Hematopoietic multipotent progenitor cell (in vitro differentiated cells): ENCODE measurements at regions not wholly inside any gene's neighbourhood (a gene's known extent, or its start where the extent isn't known, plus 50 kb on each side); places are given as distances from the start of the nearest gene placed in this dataset.

Source experiments
- DNase-seq, 3 donors: peaks; one replicate each; pipeline ENCODE4 v3.0.0-alpha.2; 2011 to 2015; ENCODE audit warnings: low read depth in 2 of 3, low spot score in 2 of 3

DNA sequence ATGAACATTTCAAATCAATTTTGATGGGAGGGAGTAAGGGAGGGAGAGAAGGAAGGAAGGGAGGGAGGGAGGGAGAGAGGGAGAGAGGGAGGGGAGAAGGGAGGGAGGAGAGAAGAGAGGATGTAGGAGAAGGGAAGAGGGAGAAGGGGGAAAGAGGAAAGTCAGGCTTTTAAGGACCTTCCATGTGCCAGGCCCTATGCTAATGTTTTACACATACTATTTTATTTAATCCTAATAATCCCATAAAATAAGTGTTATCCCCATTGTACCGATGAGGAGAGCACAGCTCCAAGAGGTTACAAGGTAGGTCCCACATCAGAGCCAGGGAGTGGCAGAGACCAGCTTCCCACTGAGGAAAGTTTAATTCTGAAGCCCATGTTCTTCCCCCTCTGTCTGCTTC lies 341.9 kb downstream of the RAB28 start:
- no peak for DNase-seq

DNA sequence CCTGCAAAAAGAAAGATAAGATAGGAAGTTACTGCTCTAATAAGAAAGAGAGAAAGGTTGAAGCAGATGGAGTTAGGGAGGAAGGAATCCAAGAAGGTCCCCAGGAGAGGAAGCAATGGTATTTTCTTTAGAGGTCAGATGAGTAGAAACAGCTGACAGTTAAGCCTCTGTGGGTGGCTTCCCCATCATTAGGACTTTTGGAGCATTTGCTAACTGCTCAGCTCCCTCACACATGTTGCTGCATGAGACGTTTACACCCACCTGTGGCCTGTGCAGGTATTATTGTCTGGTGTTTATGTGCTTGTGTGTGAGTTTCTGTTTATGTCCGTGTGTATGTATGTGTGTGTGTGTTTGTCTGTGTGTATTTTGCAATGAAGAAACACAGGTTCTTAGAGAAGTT lies 346.8 kb downstream of the RAB28 start:
- DNase-seq = no peak

DNA sequence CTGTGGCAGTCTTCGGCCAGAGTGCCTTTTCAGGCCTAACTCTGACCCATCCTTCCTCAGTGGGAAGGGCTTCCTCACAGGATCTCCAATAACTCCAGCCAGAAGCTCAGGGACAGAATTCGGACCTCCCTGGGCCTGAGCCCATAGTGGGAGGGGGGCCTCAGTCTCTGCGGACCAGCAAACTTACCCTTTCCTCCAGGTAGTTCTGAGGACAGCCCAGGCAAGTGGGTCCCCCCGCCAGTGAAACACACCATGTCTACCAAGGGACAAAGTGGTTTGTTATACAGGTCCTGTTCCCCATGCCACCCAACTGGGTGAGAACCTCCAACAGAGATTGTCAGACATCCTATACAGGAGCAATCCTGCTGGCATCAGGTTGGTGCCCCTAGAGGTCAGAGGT lies 350.4 kb downstream of the RAB28 start:
- DNase-seq = no peak

DNA sequence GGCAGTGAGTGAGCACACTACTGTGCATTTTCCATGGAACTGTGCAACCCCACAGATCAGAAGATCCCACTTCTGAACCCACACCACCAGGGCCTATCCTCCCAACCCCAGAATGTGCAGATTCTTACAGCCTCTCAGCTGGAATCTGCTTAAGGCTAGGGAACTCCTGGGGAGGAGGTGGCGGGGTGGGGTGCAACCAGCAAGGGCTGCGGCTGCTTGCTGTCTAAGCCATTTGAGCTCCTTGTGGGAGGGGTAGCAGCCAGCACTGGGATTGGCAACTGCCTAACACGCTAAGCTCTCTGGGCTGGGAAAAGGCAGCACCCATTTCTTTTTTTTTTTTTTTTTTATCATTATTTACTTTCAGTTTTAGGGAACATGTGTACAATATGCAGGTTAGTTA lies 353.3 kb downstream of the RAB28 start:
- no peak for DNase-seq

DNA sequence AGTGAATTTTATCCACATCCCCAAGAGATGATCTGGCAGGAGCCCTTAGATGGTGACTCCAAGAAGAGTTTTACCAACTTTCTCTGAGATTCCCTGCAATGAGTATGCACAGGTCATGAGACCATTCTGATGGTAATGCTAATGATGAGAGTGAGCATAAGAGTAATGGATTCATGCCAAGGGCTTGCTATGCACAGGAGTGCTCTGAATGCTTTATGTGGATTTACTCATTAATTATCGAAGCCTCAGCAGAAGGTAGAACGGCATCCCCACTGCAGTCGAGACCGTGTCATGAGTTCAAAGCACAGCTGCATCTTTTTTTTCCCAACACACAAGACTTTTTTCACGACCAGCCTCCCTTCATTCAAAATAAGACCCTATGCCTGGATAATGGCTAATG lies 355.0 kb downstream of the RAB28 start:
- no peak for DNase-seq

DNA sequence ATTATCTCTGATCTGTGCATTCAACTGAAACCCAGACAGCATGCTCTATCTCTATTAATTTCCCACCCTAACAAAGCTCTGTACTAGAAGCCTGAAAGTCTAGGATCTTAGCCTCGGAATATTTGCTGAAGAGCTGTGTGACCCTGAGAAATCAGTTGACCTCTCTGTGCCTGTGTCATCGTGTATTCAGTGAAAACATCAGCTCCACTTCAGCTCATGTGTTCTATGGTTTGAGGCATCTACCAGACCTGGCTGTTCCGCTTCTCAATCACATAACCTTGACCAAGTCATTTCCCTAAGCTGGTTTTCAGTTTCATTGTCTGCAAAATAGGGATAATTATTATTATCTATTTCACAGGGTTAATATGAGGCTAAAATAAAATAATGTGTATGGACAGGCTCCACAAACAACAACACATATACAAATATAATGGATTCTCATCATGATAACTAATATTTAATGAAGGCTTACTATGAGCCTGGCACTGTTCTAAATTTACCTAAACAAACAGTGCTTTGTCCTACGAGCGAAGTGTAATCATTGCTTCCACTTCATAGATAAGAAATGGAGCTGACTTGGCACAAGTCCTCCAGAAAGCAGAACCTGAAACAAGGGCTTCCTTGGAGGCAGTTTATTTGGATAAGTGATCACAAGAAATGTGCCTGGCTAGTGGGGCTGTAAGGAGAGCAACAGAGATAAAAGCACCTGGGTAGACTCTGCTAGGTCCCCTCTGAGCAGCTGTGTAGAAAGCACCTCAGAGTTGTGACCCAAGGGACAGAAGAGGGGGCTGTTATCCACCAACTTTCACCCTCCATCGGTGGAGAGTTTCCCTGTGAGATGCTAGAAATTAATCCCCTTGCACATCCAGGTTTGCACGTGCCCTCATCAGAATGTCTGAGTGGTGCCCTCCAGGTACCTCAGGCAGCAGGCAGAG lies 356.9 kb downstream of the RAB28 start:
- no peak for DNase-seq

DNA sequence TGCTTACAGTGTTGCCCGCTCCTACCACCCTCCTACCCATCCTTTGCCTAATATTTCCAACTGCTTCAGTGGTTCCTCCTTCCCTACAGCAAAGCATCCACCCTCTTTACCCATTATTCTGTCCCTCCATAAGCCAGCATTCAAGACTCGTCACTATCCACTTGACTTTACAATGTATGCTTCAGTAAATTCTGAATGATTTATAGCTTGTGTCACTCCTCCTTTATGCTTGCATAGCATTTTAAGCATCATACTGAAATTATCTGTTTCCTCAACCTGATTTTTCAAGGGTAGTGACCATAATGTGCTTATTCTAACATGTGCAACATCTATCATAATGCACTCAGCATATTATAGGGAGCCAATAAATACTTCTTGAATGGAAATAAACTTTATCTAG lies 365.5 kb downstream of the RAB28 start:
- DNase-seq = no peak

DNA sequence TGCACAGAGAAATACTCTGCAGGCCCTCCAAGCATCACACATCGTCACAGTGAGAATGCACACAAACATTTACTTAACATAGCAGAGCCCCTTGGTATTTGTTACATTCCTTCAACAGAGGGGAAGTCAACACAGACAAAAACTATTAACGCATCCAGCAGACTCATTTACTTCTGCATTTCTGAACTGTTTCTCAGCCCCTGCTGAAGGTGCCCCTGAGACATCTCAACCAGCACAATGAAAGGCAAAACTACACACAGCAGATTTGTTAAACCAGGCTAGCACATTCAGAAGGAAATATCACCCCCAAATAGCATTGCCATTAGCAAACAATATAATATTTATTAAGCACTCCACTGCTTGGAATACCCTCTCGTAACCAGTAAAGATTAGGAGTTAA lies 367.0 kb downstream of the RAB28 start:
- DNase-seq = no peak

DNA sequence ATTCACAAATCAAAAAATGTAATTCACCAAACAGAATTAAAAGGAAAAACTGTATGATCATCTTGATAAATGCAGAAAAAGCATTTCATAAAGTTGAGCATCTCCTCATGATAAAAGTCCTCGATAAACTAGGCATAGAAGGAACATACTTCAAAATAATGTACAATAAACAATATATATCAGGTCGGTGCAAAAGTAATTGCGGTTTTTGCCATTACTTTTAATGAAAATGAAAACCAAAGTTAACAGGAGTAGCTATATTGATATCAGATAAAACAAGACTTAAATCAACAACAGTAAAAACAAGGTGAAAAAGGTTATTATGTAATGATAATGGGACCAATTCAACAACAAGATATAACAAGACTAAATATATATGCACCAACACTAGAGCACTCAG lies 372.1 kb downstream of the RAB28 start:
- DNase-seq = no peak

DNA sequence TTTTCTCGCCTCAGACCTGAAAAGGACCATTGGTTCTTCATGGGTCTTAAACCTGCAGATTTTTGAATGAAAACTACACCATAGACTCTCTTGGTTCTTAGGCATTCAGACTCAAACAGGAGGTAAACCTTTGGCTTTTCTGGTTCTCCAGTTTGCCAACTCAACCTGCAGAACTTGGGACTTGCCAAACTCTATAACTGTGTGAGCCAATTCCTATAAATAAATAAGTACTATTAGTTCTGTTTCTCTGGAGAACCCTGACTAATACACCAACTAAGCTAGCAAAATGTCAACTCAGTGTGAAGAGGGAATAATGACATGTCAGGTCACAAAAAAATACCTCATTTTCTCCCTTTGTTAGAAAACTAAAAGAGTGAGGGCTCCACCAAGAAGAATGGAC lies 374.6 kb downstream of the RAB28 start:
- no peak for DNase-seq

DNA sequence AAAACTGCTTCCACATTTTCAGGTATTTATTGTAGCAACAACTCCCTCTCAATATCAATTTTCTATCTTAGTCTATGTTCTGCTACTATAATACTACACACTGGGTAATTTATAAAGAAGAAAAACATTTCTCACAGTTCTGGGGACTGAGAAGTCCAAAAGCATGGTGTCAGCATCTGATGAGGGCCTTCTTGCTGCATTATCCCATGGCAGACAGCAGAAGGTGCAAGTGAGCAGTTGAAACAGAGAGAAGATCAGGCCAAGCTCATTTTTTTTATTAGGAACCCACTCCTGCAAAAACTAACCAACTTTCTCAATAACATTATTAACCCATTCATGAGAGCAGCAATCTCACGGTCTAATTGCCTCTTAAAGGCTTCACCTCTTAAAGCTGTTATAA lies 376.0 kb downstream of the RAB28 start:
- no peak for DNase-seq

DNA sequence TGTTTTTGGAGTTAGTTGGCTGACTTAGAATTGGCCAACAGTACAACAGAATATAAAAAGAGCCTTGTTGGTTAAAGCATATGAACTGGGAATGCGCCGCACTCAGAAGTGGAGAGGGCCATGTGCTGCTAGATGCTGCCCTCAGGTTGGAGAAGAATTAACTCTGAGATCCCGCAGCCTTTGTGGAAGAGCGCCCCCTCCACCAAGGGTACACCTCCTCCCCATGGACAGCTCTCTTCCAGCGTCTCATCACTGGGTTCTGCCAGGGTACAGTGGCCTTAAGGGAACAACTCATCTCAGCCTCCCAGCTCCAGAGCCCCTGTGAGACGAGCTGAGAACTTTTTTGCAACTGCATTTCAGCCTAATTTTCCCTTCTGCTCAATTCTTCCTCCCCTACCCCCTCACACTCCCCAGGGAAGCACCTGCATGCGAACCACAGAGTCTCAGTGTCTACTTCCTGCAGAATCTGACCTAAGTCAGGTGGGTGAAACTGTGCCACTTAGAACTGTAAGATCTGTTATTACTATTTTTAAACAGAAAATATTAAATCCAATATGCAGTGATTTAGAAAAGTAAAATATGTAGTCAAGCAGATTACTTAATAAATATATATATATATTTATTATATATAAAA lies 380.6 kb downstream of the RAB28 start:
- DNase-seq = no peak

DNA sequence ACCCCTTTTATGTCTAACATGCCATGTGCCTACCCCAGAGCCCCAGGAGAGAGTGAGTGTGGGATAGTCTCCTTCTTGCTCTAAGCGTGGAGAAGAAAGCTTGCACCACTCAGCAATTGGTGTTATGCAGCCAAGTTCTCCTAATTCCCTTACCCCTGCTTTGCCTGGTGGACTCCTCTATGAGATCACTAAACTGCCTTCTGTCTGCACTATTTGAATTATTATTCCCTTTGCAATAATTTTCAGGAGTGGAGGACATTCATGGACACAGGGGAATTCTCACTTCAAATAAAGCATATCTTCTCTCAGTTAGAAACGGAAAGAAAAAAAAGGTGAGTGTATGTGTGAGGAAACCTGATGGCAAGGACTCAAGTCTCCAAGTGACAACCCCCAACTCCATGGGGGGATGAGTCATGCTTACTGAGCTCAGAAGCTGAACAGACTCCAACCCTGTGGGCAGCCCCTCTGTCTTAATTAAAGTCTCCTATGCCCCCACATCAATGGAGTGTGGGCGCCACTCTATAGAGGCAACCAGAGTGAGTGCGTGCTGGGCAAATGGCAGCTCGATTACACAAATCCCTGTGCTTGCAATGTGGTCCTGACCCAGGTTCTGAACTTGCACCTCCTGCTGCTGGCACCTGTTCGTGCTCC lies 381.9 kb downstream of the RAB28 start:
- DNase-seq = no peak

DNA sequence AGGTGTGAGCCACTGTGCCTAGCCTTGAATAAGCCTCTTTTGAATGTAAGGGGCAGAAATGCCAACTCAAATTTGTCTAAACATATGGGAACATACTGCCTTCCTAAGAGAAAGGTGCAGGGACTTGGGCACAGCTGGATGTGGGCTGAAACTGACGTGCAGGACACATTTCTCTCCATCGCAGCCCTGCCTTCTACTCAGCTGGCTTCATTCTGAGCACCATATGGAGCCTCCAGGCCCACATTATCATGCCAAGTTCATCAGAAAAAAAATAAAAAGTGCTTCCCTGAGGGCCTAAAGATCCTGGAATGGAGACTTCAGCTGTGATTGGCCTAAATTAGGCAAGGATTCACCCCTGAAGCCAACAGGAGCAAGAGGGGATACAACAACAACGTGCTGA lies 386.2 kb downstream of the RAB28 start:
- no peak for DNase-seq

DNA sequence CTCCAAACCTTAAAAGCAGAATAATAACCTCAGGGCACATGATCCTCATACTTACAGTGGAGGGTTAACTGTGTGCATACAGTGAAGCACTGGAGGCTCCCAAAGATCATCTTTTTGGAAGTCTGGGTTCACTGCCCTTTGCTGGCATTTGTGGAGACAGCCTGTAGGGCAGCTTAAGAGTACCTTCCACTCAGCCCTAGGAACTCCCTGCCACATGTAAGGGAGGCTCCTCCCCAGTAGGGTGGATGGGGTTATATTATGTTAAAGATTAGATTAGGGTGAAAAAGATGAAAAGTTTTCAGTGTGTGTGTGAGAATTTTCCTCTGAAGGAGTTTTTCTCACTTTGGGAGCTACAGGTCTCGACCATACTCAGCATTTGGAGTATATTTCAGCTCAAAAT lies 388.4 kb downstream of the RAB28 start:
- DNase-seq = no peak

DNA sequence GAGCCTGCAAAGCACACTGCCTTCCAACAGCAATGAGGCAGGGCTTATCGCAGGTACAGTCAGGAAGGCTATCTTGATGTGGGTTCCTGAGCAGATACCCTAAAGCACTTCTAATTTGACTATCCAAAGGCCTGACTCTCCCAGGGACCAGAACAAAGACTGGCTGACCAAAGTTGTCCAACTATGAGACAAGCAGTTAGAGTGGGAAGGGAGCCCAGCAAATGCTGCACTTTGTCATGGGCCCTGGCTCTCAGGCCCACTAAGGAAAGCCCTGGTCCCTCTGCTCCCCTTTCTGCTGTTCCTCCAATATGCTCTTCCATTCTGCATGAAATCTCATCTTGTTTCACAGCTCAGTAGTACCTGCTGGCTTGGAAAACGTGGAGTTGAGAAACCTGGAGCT lies 391.0 kb downstream of the RAB28 start:
- no peak for DNase-seq

DNA sequence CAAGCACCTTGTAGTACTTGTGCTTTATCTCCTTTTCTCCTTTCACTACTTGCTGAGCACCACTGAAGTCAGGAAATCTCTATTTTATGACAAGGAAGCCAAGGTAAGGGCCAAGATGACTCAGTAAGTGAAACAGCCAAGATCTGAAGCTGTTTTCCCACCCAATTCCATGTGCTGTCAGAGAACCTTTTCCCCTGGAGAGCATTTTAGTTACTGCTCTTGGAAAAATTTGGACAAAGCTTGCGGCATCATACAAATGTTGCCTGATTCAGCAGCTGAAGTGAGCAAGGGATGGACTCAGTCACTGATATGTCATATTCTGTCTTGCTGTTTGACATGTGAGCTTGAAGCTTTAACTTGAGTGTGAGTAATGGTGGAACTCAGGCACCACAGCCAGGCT lies 391.4 kb downstream of the RAB28 start:
- no peak for DNase-seq

DNA sequence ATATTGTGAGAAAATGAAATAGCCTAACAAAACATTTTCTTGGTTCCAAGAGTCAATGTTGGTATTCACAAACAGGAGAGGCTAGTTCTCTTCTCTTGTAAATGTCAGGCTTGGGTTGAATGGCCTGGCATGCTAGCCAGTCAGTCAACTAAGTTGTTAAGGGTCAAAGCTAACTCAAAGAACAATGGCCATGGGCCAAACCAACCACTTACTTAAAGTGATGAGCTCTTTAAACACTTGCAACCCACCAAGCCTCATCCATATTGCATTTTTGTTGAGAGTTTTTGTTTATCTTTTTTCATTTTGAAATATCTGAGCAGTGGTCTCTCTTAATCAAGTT lies 394.5 kb downstream of the RAB28 start:
- DNase-seq = no peak

DNA sequence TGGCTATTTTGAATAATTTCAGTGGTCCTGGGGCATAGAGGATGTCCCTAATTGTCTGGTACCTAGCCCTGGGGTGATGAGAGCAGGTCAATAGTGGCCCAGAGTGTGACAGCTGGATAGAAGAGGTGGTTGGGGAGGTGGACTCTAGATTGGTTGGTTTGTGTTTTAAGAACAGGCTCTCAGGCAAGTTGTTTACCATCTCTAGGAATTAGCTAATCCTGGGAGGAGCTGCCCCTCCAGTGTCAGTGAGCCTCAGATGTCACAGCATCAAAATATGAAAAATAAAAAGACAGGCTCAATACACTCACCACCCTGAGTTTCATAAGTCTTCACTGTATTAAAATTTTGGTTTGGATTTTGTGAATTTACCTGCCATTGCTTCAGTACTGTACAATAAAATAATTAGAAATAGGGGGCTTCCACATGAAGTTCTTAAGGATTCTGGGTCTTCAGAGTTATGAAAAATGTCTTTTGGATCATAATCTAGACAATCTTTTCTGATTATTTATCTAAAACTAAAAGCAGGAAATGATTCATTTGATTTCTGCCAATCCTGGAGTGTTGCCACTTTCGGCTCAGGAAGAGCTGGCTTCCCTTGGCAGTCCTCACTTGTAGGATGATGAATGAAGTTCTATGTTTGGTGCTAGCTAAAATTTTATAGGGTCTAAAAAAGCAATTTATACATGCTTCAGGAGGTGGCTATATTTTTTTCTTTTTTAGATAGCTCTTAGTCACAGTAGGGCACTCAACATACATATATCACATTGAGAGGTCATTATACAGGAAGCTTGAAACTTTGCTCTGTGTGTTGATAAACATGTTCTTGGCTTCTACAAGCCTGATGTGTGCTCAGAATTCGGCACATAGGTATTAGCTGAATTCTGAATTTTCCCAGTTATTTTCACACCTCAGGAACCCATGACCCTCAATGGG lies 395.1 kb downstream of the RAB28 start:
- DNase-seq = peak in 2 of 3 donors; percentile 8 to 18

DNA sequence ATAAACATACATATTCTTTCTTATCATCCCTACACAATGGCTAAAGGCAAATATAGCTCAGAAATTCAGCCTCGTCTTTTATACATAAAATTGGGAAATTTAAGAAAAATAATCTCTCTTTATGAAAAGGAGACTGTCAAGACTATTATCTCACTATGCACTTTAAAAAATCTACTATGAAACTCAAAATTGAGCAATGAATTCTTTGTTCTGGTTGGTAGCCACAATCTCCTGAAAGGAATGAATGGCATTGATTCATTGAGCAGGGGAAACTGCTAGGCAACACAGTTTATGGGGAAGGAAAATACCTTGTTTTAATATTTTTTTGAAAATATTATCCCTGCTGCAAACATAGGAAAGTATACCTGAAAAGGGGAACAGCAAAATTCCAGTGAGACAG lies 397.1 kb downstream of the RAB28 start:
- no peak for DNase-seq

DNA sequence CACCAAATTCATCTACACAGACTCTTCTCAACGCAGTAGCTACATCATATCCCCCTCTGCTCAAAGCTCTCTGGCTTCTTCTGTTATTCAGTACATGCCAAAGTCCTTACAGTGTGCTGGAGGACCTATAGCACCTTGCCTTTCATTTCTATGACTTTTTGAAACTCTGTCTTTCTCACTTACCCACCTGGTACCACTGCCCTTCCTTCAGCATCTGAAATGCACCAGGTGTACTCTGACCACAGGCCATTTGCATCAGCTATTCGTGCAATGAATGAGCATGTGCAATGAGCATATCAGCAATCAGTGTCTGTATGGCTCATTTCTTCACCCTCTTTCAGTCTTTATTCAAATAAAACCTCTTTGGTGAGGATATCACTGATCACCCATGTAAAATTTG lies 399.9 kb downstream of the RAB28 start:
- DNase-seq = no peak
